ENCODE measurements at regions not wholly inside any gene's neighbourhood (a gene's known extent, or its start where the extent isn't known, plus 50 kb on each side); places are given as distances from the start of the nearest gene placed in this dataset.
"Not testable (repeated sequence)": the region's sequence is repeated elsewhere in the genome, so short reads cannot be mapped to it uniquely, and the experiment has no call there.

DNA sequence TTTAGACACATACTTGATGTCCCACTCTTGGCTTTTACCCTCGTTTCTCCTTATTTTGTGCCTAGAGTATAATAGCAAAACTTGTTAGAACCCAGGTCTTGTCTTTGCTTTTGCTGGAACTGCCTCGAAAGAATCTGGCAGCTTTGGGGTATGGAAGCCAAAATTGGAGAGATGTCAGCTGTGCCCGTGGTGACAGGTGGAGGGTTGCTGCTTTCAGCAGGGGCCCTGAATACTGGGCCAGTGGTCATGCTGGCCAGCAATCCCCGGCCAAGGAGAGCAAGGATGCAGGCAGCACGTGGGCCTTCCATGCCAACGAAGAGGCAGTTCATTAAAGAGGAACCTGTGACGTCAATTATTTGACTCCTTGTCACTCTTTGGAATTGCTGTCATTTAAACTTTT is 181.1 kb downstream of the HIPK3 start:
- no peaks in the 10 kb centered on the region for H3K4me1 Mint-ChIP-seq
- DNase-seq (ENCODE audit: low spot score in 2 of 2) (no peak), ATAC-seq (replicated peaks; ENCODE audit: extremely low read depth, poor library complexity, severe bottlenecking) (no peak)
- no peaks in the 10 kb centered on the region for H3K9me3 Mint-ChIP-seq
- no peaks in the 10 kb centered on the region for H3K36me3 Mint-ChIP-seq (ENCODE audit: insufficient read depth)
- no peak overlapping the region for H3K4me3 Mint-ChIP-seq
- H3K27ac Mint-ChIP-seq (ENCODE audit: low read depth): no peak overlapping the region
- H3K27me3 Mint-ChIP-seq: peaks cover 11% of the 10 kb centered on the region

DNA sequence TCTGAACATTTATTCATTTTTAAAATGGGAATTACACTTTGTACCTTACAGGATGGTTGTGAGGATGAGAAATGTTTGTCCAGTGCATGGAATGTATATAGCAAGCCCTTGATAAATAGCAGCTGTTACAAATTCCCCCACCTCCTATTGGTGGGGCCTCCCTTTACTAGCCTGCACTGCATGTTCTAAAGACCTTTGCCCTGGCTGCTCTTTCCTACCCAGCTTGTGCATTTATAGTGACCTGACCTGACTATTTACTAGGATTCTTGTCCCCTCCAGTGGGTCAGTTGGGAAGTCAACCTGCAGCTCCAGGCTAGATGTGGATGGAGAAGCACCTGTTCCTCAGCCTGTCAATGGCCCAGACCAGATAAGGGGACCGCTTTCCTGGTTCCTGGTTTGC is 180.3 kb downstream of the HIPK3 start:
- no peak overlapping the region for H3K4me3 Mint-ChIP-seq
- H3K36me3 Mint-ChIP-seq (ENCODE audit: insufficient read depth): no peaks in the 10 kb centered on the region
- no peaks in the 10 kb centered on the region for H3K4me1 Mint-ChIP-seq

DNA sequence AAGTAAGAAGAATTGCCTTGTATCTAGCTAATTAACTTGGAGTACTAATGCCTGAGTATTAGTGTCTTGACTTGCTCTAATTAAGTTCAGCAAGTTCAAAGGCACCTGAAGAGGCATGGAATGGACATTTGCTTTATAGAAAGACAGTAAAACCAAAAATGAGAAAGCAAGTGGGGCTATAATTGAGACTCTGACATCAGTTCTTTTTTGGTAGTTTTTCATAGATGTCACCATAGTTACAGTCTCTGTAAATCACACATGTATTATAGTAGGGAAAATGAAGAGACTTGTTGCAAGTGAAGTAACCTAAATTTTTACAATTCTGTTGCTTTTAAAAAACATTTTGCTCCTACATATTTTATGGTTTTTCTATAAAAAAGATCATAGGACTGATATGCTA is 178.0 kb downstream of the HIPK3 start:
- Mint-ChIP-seq H3K9me3 (no peaks in the 10 kb centered on the region), H3K36me3 (ENCODE audit: insufficient read depth) (no peaks in the 10 kb centered on the region), H3K27me3 (peaks cover 19% of the 10 kb centered on the region), H3K4me3 (no peak overlapping the region), H3K4me1 (no peaks in the 10 kb centered on the region), H3K27ac (ENCODE audit: low read depth) (no peak overlapping the region)
- DNase-seq (ENCODE audit: low spot score in 2 of 2) (no peak), ATAC-seq (replicated peaks; ENCODE audit: extremely low read depth, poor library complexity, severe bottlenecking) (no peak)

More for the DNA sequence above, 180.3 kb downstream of the HIPK3 start:
- Mint-ChIP-seq H3K27ac (ENCODE audit: low read depth) (no peak overlapping the region), H3K27me3 (peaks cover 11% of the 10 kb centered on the region), H3K9me3 (no peaks in the 10 kb centered on the region)
- ATAC-seq (replicated peaks; ENCODE audit: extremely low read depth, poor library complexity, severe bottlenecking): no peak
- no peak for DNase-seq (ENCODE audit: low spot score in 2 of 2)

DNA sequence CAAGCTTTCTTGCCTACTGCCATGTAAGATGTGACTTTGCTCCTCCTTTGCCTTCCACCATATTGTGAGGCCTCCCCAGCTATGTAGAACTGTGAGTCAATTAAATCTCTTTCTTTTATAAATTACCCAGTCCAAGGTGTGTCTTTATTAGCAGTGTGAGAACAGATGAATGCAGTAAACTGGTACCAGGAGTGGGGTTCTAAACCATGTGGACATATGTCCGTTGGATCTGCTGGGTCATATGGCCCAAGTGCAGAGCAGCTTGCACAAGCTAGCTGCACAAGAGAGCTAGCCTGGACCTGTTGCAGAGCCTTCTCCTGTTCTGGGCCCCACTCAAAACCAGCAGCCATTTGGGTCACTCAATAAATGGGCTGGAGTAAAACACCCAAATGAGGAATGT is 177.1 kb downstream of the HIPK3 start:
- Mint-ChIP-seq H3K27ac (ENCODE audit: low read depth) (no peak overlapping the region), H3K4me1 (no peaks in the 10 kb centered on the region), H3K4me3 (no peak overlapping the region), H3K36me3 (ENCODE audit: insufficient read depth) (no peaks in the 10 kb centered on the region), H3K27me3 (peaks cover 28% of the 10 kb centered on the region), H3K9me3 (peaks cover 5% of the 10 kb centered on the region)
- DNase-seq (ENCODE audit: low spot score in 2 of 2) (no peak), ATAC-seq (replicated peaks; ENCODE audit: extremely low read depth, poor library complexity, severe bottlenecking) (no peak)

DNA sequence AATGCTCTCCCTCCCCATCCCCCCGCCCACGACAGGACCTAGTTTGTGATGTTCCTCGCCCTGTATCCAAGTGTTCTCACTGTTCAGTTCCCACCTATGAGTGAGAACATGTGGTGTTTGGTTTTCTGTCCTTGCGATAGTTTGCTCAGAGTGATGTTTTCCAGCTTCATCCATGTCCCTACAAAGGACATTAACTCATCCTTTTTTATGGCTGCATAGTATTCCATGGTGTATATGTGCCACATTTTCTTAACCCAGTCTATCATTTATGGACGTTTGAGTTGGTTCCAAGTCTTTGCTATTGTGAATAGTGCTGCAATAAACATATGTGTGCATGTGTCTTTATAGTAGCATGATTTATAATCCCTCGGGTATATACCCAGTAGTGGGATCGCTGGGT is 171.3 kb downstream of the HIPK3 start:
- not testable (repeated sequence) for DNase-seq (ENCODE audit: low spot score in 2 of 2); H3K36me3 Mint-ChIP-seq (ENCODE audit: insufficient read depth); H3K9me3 Mint-ChIP-seq; H3K4me1 Mint-ChIP-seq; H3K27ac Mint-ChIP-seq (ENCODE audit: low read depth); H3K4me3 Mint-ChIP-seq; ATAC-seq (replicated peaks; ENCODE audit: extremely low read depth, poor library complexity, severe bottlenecking)
- peaks cover 58% of the 10 kb centered on the region for H3K27me3 Mint-ChIP-seq

DNA sequence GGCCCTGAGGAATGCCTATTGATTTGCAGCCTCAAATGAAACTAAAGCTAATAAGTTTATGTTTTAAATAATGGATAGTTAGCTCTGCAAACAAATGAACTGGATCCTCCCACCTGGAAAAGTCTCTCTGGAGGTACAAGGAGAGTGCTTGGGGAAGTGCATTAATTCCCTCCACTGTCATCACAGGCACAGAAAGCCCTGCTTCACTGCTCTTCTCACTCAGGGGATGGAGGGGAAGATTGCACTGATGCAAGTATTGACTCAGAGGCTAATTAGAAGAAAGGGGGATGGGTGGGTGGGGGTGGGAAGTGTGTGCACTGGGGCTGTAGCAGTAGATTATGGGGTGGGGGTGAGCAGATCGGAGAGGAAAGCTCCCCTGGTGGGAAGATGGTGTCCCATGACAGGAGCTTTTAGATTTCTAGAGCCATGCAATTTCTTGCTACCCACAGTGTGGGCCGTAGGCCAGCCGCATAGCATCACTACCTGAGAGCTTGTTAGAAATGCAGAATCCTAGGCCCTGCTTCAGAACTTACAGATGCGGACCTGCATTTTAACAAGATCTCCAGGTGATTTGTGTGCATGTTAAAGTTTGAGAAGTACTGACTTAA is 163.9 kb downstream of the HIPK3 start:
- H3K36me3 Mint-ChIP-seq (ENCODE audit: insufficient read depth): no peaks in the 10 kb centered on the region
- no peak overlapping the region for H3K4me3 Mint-ChIP-seq
- ATAC-seq (replicated peaks; ENCODE audit: extremely low read depth, poor library complexity, severe bottlenecking): no peak
- no peak for DNase-seq (ENCODE audit: low spot score in 2 of 2)
- H3K27me3 Mint-ChIP-seq: peaks cover 60% of the 10 kb centered on the region
- no peak overlapping the region for H3K27ac Mint-ChIP-seq (ENCODE audit: low read depth)
- H3K9me3 Mint-ChIP-seq: no peaks in the 10 kb centered on the region
- no peaks in the 10 kb centered on the region for H3K4me1 Mint-ChIP-seq

DNA sequence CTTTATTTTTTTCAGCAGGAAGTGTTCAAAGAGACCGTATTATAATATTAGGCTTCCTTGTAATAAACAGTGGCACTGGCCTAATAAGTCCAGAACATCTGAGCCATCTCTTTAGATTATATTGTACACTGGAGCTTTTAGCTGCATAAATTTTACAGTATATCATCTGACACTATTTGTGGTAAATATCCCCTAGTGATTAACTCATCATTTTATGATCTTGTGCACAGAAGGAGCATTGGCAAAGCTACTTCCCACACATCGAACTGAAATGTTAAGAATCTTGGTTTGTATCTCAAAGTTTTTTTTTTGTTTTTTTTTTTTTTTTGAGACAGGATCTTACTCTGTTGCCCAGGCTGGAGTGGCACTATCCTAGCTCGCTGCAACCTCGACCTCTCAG is 162.7 kb downstream of the HIPK3 start:
- Mint-ChIP-seq H3K4me3 (no peak overlapping the region), H3K27me3 (peaks cover 54% of the 10 kb centered on the region), H3K9me3 (no peaks in the 10 kb centered on the region), H3K27ac (ENCODE audit: low read depth) (no peak overlapping the region), H3K4me1 (no peaks in the 10 kb centered on the region), H3K36me3 (ENCODE audit: insufficient read depth) (no peaks in the 10 kb centered on the region)
- DNase-seq (ENCODE audit: low spot score in 2 of 2) (no peak), ATAC-seq (replicated peaks; ENCODE audit: extremely low read depth, poor library complexity, severe bottlenecking) (no peak)

DNA sequence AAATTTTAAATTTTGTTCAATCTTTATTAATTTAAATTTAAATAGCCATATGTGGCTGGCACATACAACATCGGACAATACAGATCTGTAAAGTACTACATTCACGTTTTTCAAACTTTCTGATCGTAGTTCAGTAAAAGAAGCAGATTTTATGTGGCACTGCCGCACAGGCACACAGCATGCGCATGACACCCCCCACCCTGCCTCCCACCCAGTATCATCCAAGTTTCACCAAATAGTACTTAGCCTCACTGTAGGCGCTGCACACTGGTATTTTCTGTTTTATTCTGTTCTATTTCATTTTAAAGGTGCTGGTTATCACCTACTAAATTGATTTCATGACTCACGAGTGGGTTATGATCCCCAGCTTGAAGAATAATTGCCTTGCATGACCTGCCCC is 159.9 kb downstream of the HIPK3 start:
- peaks cover 48% of the 10 kb centered on the region for H3K27me3 Mint-ChIP-seq
- H3K36me3 Mint-ChIP-seq (ENCODE audit: insufficient read depth): no peaks in the 10 kb centered on the region
- H3K27ac Mint-ChIP-seq (ENCODE audit: low read depth): no peak overlapping the region
- no peaks in the 10 kb centered on the region for H3K9me3 Mint-ChIP-seq
- H3K4me1 Mint-ChIP-seq: no peaks in the 10 kb centered on the region
- no peak overlapping the region for H3K4me3 Mint-ChIP-seq
- ATAC-seq (replicated peaks; ENCODE audit: extremely low read depth, poor library complexity, severe bottlenecking) (no peak), DNase-seq (ENCODE audit: low spot score in 2 of 2) (no peak)

DNA sequence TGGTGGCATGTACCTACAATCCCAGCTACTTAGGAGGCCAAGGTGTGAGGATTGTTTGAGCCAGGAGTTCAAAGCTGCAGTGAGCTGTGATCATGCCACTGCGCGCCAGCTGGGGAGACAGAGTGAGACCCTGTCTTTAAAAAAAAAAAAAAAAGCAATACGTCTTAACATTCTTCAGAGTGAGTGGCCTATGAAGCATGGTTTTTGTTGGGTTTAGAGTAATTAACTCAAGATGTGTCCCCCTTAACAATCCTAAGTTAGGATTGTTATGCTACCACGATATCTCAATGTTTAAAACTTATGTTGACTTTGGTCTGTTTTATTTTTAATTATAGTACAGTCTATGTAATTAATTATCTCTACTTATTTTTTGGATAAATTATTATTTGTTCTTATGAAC is 156.1 kb downstream of the HIPK3 start:
- H3K27me3 Mint-ChIP-seq: peaks cover 58% of the 10 kb centered on the region
- H3K4me1 Mint-ChIP-seq: no peaks in the 10 kb centered on the region
- ATAC-seq (replicated peaks; ENCODE audit: extremely low read depth, poor library complexity, severe bottlenecking): no peak
- H3K4me3 Mint-ChIP-seq: no peak overlapping the region
- H3K27ac Mint-ChIP-seq (ENCODE audit: low read depth): no peak overlapping the region
- H3K9me3 Mint-ChIP-seq: no peaks in the 10 kb centered on the region
- H3K36me3 Mint-ChIP-seq (ENCODE audit: insufficient read depth): peaks cover 3% of the 10 kb centered on the region
- DNase-seq (ENCODE audit: low spot score in 2 of 2): no peak

DNA sequence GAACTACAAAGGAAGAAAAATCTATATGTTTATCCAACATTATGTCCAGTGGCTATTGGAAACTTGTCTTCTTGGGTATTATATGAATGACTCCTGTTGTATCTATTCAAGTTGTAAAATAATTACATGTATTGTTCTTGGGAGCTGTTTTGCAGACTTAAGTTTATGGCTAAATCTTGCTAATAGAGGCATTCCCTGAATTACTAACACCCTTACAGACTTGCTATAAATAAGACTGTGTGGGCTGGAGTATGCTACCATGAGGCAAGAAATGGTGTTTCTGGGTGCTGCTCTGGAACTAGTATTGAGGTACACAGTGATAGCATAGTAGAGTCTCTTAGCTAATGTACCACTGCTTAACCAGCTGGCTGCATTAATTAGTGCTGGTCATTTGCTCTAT is 155.1 kb downstream of the HIPK3 start:
- no peaks in the 10 kb centered on the region for H3K4me1 Mint-ChIP-seq
- DNase-seq (ENCODE audit: low spot score in 2 of 2) (no peak), ATAC-seq (replicated peaks; ENCODE audit: extremely low read depth, poor library complexity, severe bottlenecking) (no peak)
- H3K27ac Mint-ChIP-seq (ENCODE audit: low read depth): no peak overlapping the region
- no peak overlapping the region for H3K4me3 Mint-ChIP-seq
- H3K27me3 Mint-ChIP-seq: peaks cover 50% of the 10 kb centered on the region
- H3K36me3 Mint-ChIP-seq (ENCODE audit: insufficient read depth): peaks cover 3% of the 10 kb centered on the region
- H3K9me3 Mint-ChIP-seq: no peaks in the 10 kb centered on the region

DNA sequence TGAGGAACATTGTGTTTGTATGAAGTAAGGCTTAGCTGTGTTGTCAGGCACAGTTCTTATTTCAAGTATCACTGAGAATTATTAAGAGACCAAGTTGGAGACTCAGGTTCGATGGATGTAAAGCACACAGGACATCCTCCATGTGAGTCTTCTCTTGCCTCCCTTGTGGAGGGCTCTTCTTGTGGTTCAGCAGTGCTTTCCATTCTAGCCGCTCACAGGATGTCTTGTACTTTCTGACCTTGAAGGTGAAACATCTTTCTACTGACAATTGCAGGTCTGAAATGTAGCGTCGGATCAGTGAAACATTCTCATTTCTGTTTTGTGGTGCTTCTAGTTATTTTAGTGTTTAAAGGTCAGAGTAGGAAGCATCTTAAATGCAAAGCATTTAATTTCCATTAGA is 154.6 kb downstream of the HIPK3 start:
- Mint-ChIP-seq H3K27ac (ENCODE audit: low read depth) (no peak overlapping the region), H3K9me3 (no peaks in the 10 kb centered on the region), H3K4me1 (no peaks in the 10 kb centered on the region), H3K36me3 (ENCODE audit: insufficient read depth) (peaks cover 3% of the 10 kb centered on the region), H3K27me3 (peaks cover 47% of the 10 kb centered on the region), H3K4me3 (no peak overlapping the region)
- DNase-seq (ENCODE audit: low spot score in 2 of 2) (no peak), ATAC-seq (replicated peaks; ENCODE audit: extremely low read depth, poor library complexity, severe bottlenecking) (no peak)

DNA sequence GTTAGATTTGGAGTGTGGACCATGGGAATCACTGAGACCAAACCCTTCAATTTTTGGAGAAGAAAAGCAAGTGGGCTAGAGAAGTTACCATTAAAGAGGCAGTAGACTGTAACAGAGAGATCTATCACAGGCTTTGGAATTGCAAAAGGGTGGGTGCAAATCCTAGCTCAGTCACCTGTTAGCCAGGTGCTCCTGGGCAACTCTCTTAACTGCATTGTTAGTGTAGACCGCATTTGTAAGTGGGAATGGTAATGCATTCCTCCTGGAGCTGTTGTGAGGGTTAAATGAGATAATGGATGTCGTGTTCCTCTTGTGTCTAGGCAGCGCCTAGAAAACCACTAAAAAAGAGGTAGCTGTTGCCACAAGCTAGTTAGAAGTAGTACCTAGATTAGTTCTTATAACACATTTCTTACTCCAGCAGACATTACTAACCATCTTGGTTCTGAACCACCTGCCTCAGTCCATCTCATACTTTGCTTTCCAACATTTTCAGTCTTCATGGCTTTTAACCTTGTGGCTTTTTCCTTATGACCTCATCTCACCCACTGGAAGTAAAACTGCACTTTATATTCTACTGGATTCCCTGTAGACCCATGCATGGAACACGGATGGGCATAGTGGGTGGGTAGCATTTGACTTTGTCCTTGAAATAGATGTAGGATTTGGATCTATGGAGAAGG is 153.0 kb downstream of the HIPK3 start:
- Mint-ChIP-seq H3K27me3 (peaks cover 45% of the 10 kb centered on the region), H3K4me1 (no peaks in the 10 kb centered on the region), H3K9me3 (no peaks in the 10 kb centered on the region), H3K27ac (ENCODE audit: low read depth) (no peak overlapping the region), H3K36me3 (ENCODE audit: insufficient read depth) (peaks cover 3% of the 10 kb centered on the region), H3K4me3 (no peak overlapping the region)
- ATAC-seq (replicated peaks; ENCODE audit: extremely low read depth, poor library complexity, severe bottlenecking): no peak
- DNase-seq (ENCODE audit: low spot score in 2 of 2): no peak

Data from central memory CD8-positive, alpha-beta T cell (primary cell).